GDM1 (cell line): ENCODE measurements at regions not wholly inside any gene's neighbourhood (a gene's known extent, or its start where the extent isn't known, plus 50 kb on each side); places are given as distances from the start of the nearest gene placed in this dataset.
"Not testable (repeated sequence)": the region's sequence is repeated elsewhere in the genome, so short reads cannot be mapped to it uniquely, and the experiment has no call there.

ENCODE experiments used
- DNase-seq: peaks from one replicate; lab custom pipeline; 2025; lab: John Stamatoyannopoulos, UW

DNA sequence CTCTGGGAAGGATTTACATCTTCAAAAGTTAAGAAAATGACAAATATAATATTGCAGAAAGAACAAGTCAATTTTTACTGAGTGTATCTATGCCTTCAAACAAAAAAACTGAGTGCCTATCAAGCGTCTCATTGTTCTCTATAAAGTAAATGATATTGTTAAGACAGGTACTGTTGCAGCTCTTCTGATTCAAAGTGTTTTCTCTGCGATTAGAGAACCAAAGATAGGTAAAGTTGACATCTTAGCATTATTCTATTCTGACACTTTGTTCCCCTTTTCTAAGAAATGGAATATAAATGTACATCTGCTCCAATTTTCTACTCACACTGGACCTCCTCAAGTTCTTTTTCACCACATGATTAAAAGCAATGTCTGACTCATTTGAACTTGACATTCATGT is 1317.7 kb downstream of the CDH11 start:
- no peak for DNase-seq

DNA sequence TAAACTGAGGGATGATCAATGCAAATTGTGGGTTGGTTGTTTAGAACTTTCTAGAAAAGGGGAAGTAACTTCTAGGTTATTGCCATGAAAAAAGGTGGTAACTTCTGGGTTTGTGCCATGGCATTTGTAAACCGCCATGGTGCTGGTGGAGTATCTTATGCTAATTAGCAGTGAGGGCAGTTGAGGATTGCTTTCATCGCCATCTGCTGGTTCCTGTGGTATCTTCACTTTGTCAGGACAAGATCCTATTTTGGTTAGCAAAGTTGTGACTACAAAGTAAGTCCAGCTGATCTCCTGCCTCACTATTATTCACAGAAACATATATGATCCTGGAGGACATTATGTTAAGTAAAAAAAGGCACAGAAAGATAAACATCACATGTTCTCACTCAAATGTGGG is 1332.3 kb downstream of the CDH11 start:
- DNase-seq: no peak

DNA sequence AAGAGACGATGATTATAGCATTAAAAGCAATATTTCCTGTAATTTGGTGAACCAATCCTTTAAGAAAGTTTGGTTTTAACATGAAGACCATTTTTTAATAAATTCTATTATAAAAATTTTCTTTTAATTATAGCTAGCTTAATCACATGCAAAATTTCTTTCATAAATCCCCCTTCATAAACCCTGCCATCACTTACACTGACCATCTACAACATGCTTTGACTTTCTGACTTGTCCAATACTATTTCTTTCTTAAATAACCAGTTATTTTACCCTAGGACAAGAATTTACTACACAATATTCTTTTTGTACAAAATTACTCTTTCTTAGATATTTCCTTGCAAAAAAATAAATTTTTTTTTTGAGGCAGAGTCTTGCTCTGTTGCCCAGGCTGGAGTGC is 1334.8 kb downstream of the CDH11 start:
- DNase-seq: no peak

GRCh38 chr16:63785170-63785569 is 1336.7 kb downstream of the CDH11 start:
- no peak for DNase-seq

DNA sequence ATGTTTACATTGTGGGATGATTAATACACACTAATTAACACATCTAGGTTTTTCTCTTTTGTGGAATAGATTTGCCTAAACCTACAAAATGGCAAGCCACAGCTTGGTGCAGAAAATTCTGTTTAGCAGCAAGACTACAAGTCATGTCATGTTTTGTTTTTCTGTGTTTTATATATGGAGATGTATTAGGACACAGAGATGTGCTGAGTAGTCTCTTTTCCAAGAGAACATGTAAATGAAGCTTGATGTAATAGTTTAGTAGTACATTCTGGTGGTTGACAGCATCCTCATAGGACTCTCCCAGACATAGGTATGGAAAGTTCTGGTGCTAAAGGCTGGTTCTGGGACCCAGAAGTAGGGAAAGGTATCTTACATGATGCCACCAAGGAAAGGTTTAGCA is 1345.4 kb downstream of the CDH11 start:
- no peak for DNase-seq

- no peak for DNase-seq
Measured at GRCh38 chr16:63776034-63776433, 1345.8 kb downstream of the CDH11 start.

GRCh38 chr16:63774302-63774701 is 1347.6 kb downstream of the CDH11 start:
- no peak for DNase-seq

DNA sequence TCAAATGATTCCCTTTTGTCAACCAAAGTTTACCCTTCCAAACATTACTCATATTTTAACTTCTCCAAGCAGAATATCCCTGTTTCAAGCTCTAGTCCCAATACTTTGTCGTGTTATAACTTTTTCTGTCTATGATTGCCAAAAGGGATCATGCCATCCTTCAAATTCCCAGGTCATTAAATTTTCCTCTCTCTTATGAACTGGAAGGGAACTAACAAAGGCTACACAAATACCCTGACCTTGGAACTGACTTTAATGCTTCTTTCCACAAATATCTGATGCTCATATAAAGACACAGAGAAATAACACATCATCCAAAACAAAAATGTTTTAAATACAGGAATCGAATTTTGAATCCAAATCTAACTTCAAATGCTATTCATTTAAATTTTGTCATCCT is 1352.7 kb downstream of the CDH11 start:
- DNase-seq: no peak

DNA sequence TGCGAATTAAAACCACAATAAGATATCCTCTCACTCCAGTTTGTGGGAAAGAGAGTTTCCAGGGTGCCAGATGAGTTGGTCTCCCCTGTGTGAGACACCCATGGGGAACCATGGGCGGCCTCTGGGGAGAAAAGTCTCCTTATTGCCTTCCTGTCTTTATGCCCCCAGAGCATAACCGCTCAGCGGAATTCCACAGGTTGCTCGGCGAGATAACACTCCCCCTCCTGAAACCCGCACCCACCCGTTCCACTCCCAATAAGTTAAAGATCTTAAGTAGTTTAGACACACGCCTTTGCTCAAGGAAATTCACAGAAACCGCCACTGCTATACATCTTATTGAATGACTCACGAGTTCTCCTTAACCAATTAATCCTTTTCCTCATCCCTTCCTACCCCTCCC is 1361.6 kb downstream of the CDH11 start:
- DNase-seq: not testable (repeated sequence)

DNA sequence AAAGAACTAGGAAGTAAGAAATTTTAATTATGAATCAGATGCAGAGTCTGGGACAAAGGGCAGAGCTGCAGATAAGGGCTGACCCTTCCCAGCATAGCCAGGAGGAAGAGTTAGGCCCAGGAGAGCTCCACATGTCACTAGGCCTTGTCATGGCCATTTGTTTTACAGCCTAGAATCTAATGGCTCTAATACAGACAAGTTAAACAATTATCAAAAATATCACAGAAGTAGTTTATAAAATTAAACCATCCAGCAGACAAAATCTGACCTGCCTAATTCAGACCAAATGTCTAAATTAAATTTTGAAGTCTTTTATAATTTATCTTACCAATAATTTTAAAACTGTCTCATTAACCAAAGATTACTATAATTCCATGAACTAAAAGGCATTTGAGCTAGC is 1369.5 kb downstream of the CDH11 start:
- DNase-seq: no peak

GRCh38 chr16:63749276-63749675 is 1372.6 kb downstream of the CDH11 start:
- DNase-seq: no peak

DNA sequence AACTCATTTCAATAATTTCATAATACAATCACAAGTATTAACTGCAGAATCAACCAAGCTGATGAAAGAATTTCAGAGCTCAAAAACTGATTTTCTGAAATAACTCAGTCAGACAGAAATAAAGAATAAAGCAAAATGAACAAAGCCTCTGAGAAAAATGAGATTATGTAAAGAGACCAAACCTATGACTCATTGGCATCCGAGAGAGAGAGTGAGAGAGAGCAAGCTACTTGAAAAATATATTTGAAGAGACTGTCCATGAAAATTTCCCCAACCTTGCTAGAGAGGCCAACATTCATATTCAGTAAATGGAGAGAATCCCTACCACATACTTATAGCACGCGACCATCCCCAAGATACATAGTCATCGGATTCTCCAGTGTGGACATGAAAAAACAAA is 1376.4 kb downstream of the CDH11 start:
- no peak for DNase-seq

DNA sequence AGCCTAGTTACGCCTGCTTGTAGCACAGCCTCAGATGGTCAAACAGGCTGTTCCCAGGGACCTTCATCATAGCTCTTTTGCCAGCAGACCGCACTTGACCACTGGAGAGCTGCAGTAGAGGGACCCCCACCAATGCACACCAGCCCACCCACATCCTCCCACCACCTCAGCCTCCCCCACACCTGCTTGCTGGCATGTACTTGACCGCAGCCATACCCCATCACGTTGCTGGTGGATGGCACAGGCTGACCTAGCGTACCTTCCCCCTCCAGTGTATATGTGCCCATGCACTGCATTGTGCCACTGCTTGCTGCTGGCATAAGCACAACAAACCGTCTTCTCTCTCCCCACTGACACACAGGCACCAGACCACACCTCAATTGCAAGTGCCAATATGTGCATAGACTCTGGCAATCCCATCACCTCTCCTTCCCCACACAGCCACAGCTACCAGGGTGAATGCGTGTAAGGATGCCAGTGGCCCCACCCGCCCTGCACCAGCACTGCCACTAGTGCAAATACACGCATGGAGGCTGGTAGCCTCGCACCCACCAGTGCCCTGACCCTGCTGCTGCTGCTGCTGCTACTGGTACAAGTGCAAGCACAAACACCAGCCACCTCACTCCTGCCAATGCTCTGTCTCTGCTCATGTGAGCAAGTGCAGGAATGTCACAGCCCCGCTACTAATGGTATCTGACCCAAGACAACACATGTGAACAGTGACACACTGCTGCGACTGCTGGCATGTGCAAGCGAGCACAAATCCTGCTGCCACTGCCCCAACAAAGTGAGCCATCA is 1377.6 kb downstream of the CDH11 start:
- no peak for DNase-seq

GRCh38 chr16:63742150-63742549 is 1379.7 kb downstream of the CDH11 start:
- no peak for DNase-seq

DNA sequence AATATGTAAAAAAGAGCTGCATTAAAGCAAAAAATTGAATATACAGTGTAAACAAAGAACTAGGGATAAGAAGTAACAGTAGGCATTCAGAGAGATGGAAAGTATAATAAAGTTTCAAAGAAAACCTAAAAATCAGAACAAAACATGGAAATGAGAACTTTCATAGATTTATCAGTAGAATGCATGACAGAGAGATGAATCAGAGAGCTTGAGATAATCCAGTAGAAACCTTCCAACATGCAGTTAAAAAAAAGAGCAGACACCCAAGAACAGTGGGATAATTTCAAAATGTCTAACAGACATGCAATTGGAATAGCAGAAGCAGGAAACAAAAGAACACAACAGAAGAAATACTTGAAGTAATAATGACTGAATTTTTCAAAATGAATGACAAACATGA is 1384.2 kb downstream of the CDH11 start:
- DNase-seq: no peak

DNA sequence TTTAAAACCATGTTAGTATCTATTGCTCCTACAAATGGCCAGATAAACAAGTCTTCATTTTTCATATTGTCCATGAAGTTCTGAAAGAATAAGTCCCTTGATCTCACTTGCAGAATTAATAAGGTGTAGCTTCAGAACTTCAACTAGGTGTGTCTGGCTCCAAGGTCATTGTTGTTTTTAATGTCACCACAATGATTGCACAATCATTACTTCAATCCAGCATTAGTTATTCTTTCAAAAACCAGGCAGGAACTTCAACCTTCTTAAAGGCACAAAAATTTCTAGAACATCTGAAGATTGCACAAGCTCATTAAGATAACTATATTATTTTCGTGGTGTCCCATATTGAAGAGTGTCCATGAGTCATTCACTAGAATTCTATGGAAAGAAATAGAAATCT is 1386.4 kb downstream of the CDH11 start:
- DNase-seq: no peak

- DNase-seq: no peak
Measured at GRCh38 chr16:63720848-63721247, 1401.0 kb downstream of the CDH11 start.

DNA sequence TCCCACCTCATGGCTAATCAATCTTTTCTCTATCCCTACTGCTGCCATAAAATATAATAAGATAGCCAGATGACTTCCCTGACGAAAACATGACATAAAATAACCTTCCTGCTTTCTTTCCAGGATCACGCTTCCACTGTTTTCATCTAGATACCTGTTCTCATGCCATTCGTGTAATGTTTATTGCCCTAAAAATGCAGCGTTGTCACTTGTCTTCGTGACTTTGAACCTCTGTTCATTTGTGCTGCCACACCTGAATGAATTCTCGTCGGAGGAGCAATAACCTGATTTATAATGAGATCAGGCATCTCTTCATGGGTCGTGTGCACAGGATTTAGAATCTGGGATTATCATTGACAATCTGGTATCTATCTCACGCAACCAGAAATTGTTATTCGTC is 1401.9 kb downstream of the CDH11 start:
- no peak for DNase-seq

DNA sequence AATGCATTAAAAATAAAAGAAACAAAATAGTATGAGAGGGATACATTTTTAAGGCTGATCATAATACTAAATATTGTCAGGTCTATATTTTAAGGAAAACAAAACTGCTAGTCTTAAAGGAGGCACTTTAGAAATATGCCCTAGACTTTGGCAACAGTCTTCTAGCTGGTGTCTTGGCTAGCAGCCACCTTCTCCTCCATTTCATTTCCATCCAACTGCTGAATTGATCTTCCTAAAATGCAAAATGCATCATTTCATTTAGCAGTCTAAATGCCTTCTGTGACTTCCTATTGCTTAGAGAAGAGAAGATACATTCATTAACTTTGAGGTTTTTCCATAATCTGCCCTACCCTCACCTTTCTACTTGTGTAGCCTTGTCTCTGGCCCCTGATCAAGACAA is 1404.1 kb downstream of the CDH11 start:
- DNase-seq: no peak

GRCh38 chr16:63714876-63715275 is 1407.0 kb downstream of the CDH11 start:
- DNase-seq: no peak

DNA sequence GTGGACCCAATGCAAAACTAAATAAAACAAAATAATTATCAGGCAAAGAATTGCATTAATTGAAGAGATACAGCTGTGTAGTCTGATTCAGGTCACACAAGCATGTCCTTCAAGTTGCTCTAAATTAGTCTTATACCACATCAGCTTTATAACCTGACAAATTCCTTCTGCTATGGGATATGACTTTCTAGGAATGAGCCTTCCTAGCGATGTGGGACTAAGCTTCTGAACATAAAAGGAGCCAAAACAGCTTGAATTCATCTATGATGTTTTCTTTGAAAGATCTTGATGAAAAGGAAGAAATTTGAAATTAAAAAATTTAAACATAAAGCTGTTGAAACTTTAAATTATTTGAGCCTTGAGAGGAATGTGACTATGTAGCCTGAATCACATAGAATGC is 1409.1 kb downstream of the CDH11 start:
- DNase-seq: no peak

- DNase-seq: no peak
Measured at GRCh38 chr16:63703612-63704011, 1418.3 kb downstream of the CDH11 start.

- DNase-seq: no peak
Measured at GRCh38 chr16:63702981-63703590, 1418.8 kb downstream of the CDH11 start.

DNA sequence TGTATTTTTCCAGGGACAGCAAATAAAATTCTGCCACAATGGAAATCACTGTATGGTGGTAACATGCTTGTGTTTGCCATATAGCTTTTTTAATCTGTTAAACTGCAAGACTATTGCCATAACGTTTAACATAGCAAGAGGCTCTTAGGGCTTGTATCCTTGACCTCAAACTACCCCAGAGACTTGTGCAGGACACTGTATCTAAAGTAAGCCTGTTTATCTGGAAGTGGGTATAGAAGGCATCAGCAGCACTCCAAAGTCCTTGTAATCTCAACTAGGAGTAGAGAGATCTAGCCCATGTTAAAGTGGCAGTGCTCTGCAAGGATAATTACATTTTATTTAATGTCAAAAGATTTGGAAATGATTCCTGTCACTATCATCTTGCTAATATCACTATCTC is 1424.1 kb downstream of the CDH11 start:
- DNase-seq: no peak
